ENCODE measurements at regions not wholly inside any gene's neighbourhood (a gene's known extent, or its start where the extent isn't known, plus 50 kb on each side); places are given as distances from the start of the nearest gene placed in this dataset.

DNA sequence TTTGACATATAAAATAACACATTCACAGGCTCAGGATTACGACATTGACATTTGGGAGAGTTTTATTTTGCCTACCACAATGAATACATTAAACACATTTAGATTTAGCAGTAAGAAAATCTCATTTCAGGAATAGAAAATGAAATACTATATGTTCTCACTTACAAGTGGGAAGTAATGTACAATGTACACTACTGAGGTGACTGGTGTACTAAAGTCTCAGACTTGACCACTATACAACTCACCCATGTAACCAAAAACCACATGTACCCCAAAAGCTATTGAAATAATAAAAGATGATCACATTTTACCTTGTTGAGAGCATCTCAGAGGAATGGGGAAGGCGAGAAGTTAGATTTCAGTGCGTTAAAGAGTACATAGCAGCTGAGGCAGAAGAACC is 1202.4 kb upstream of the SEMA6A start:
- no peak for TF ChIP-seq CTCF (IDR thresholded peaks at IDR 0.05)
- no peak for TF ChIP-seq POLR2A (IDR thresholded peaks at IDR 0.05)
- Histone ChIP-seq H3K4me1 (no peaks in the 10 kb centered on the region), H3K4me3 (no peak overlapping the region), H3K36me3 (no peaks in the 10 kb centered on the region), H3K27ac (no peak overlapping the region), H3K27me3 (no peaks in the 10 kb centered on the region), H3K9me3 (peaks cover 0 to 6% (median 0%) of the 10 kb centered on the region in 3 donors)
- WGBS, 2 donors: 68 to 69% methylated on average over 3 of the region's 3 CpGs
- DNase-seq: no peak
- intact Hi-C loops (cut with DNase I): no loop called here

DNA sequence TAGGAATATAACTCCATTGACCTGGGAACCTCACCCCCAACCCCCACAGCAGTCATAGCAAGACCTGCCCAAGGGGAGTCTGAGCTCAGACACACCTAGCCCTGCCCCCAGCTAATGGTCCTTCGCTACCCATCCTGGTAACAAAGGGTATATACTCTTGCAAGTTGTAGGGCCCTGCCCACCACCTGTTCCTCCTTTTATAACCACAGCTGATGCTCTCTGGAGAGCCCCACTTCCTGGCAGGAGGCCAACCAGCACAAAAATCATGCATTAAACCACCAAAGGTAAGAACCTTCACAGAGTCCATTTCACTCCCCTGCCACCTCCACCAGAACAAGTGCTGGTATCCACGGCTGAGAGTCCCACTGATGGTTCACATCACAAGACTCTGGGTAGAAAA is 1195.3 kb upstream of the SEMA6A start:
- Histone ChIP-seq H3K27ac (no peak overlapping the region), H3K4me3 (no peak overlapping the region), H3K36me3 (peaks cover 0 to 8% (median 0%) of the 10 kb centered on the region in 3 donors), H3K27me3 (no peaks in the 10 kb centered on the region), H3K4me1 (no peaks in the 10 kb centered on the region), H3K9me3 (no peaks in the 10 kb centered on the region)
- WGBS, 2 donors: 80 to 81% methylated on average over 1 to 2 of the region's 2 CpGs
- no peak for TF ChIP-seq CTCF (IDR thresholded peaks at IDR 0.05)
- no peak for TF ChIP-seq POLR2A (IDR thresholded peaks at IDR 0.05)
- intact Hi-C loops (cut with DNase I): no loop called here
- DNase-seq: no peak

GRCh38 chr5:117763271-117763670 is 1188.6 kb upstream of the SEMA6A start:
- H3K27ac ChIP-seq: no peak overlapping the region
- no peak overlapping the region for H3K4me3 ChIP-seq
- 75 to 82% methylated on average over 3 of the region's 3 CpGs for WGBS, 2 donors
- TF ChIP-seq POLR2A (IDR thresholded peaks at IDR 0.05) (no peak), CTCF (IDR thresholded peaks at IDR 0.05) (no peak)
- H3K36me3 ChIP-seq: no peaks in the 10 kb centered on the region
- no peaks in the 10 kb centered on the region for H3K27me3 ChIP-seq
- no peak for DNase-seq
- intact Hi-C loops (cut with DNase I): no loop called here
- H3K4me1 ChIP-seq: no peaks in the 10 kb centered on the region
- no peaks in the 10 kb centered on the region for H3K9me3 ChIP-seq

DNA sequence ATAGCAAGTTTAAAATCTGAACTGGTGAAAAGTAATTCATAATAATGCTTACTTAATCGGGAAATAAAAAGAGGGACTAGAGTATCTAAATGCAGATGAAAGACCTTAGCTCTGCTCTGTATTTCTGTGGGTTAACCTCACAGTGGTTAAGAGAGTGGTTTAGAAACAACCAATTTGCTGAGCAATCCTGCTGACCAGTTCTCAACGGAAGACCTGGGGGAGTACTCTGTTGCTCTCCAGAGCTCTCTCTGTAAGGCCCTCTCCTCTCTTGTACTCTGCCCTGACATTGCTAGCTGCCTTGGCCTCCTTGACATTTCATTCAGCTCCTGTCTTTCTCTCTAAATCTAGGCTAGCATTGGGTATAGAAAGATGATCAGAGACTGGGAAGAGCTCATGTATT is 1186.6 kb upstream of the SEMA6A start:
- intact Hi-C loops (cut with DNase I): no loop called here
- Histone ChIP-seq H3K36me3 (no peaks in the 10 kb centered on the region), H3K27me3 (no peaks in the 10 kb centered on the region), H3K4me3 (peak overlapping the region in 3 of 4 donors; percentile 15 to 46 (median 29)), H3K9me3 (no peaks in the 10 kb centered on the region), H3K4me1 (no peaks in the 10 kb centered on the region), H3K27ac (peak overlapping the region in 2 of 4 donors; percentile 40 to 61)
- no peak for TF ChIP-seq POLR2A (IDR thresholded peaks at IDR 0.05)
- TF ChIP-seq CTCF (IDR thresholded peaks at IDR 0.05): no peak
- no peak for DNase-seq
- WGBS, 2 donors: 67 to 73% methylated on average over 2 of the region's 2 CpGs

- H3K27me3 ChIP-seq: no peaks in the 10 kb centered on the region
- peak overlapping the region in 2 of 4 donors; percentile 40 to 61 for H3K27ac ChIP-seq
- TF ChIP-seq POLR2A (IDR thresholded peaks at IDR 0.05) (no peak), CTCF (IDR thresholded peaks at IDR 0.05) (no peak)
- intact Hi-C loops (cut with DNase I): no loop called here
- H3K9me3 ChIP-seq: no peaks in the 10 kb centered on the region
- H3K4me1 ChIP-seq: no peaks in the 10 kb centered on the region
- H3K4me3 ChIP-seq: peak overlapping the region in 2 of 4 donors; percentile 29 to 46
- 32 to 50% methylated on average over 4 of the region's 4 CpGs for WGBS, 2 donors
- DNase-seq: no peak
- no peaks in the 10 kb centered on the region for H3K36me3 ChIP-seq
Measured at GRCh38 chr5:117759849-117760499, 1185.4 kb upstream of the SEMA6A start.
